NCI-H1930 (cell line): ENCODE measurements at regions not wholly inside any gene's neighbourhood (a gene's known extent, or its start where the extent isn't known, plus 50 kb on each side); places are given as distances from the start of the nearest gene placed in this dataset.

Experiments
- DNase-seq, 2 experiments: peaks; one replicate each; lab custom pipeline; 2025; lab: John Stamatoyannopoulos, UW

GRCh38 chr13:107743983-107744382 lies 471.4 kb downstream of the LIG4 start:
- no peak for DNase-seq

DNA sequence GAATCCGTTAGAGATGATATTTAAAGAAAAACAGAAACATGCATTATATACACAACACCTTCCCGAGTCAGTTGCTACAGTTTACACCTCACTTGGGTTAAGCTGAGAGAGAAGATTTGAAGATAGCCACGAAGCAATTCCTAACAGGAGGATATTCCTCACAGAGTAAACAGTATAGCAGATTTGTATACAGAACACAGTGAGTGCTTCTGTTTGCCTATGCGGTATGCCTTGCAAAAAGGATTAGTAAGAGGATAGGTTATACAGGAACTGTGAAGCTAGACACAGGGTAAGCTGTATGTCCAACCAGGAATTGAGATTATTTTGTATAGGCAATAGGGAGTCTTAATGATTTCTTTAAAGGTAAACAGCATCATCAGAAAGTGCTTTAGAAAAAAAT lies 471.8 kb downstream of the LIG4 start:
- DNase-seq, result no peak

GRCh38 chr13:107743100-107743499 lies 472.2 kb downstream of the LIG4 start:
- no peak for DNase-seq

DNA sequence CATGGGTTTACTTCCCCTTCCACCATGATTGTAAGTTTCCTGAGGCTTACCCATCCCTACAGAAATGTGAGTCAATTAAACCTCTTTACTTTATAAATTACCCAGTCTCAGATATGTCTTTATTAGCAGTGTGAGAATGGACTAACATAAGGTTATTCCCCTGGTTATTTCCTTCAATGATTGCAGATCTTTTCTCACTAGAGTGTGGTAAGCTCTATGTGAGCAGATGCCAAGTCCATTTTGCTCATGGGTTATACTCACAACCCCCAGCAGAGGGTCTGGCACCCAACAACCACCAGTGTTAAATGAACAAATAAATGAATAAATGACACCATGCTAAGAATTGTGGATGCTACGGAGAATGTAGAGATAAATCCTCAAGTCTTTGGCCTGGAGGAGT lies 472.8 kb downstream of the LIG4 start:
- DNase-seq, result no peak

- DNase-seq, result no peak
Measured at GRCh38 chr13:107738004-107738403, 477.3 kb downstream of the LIG4 start.

DNA sequence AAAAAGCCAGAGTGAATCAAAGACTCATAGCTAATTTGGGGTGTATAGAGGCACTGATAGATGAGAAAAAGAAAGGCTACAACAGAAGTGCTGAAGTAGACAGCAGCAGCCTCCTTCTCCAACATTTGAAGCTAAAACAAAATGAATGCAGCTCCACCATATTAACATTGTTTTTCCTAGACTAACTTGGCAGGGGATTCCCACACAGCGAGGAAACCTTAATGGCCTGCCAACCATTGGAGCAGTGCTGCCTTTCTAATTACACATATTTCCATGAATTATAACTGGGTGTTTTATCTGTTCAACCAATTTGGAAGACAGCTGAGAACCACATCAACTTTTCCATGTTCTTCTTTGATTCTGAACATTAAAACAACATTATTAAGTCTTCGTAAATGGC lies 478.6 kb downstream of the LIG4 start:
- DNase-seq, result no peak

DNA sequence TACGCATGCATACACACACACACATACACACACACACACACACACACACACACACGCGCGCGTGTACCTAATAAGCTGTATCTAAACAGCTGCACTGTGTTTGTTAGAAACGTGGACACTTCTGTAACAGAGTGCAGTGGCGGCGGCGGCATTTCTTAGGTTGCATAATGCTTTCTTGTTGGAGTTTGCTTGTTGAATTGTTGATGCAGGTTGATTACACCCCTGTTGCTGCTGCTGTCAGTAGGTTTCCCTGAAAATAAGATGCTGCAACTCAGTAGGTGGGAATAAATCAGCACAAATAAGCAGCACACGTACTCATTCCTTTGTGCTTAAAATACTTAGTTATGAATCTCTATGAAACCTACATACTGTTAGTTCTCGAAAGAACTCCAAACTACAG lies 479.2 kb downstream of the LIG4 start:
- no peak for DNase-seq

- no peak for DNase-seq
Measured at GRCh38 chr13:107734891-107735625, 480.3 kb downstream of the LIG4 start.

DNA sequence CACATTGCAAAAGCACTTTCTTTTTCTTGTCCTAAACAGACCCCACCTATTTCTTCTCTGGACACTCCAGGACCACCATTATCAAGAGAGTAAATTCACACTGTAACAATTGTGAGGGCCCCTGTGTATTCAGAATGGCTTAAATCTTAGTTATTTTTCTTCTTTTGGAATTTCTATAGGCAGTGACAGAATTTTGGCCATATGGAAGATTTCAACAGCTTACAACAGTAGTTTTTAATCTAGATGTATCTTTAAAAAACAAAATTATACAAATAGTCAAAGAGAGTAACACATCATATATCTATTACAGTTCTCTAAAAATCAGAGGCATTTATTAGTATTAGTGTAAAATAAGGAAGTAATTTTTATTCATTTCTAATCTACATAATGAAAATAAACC lies 482.1 kb downstream of the LIG4 start:
- no peak for DNase-seq

- no peak for DNase-seq
Measured at GRCh38 chr13:107730813-107731212, 484.5 kb downstream of the LIG4 start.

- DNase-seq, result no peak
Measured at GRCh38 chr13:107721125-107721869, 494.0 kb downstream of the LIG4 start.

- no peak for DNase-seq
Measured at GRCh38 chr13:107716741-107717140, 498.6 kb downstream of the LIG4 start.

DNA sequence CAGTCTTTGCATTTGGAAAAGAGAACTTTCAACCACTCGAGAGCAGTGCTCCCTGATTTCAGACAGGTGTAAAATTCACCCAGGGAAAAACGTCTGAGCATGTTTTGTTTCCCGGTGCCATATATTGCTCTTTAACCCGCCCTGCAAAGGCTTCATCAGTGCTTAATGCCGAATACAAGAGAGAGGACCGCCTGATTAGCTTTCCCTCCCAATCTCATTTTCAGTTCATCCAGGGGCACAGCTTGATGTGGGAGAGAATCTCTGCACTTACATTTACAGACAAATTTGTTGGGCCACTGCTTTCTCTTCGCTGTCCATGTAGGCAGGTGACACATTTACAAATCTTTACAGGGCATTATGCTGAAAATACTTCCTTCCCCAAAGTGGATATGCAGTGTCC lies 499.1 kb downstream of the LIG4 start:
- no peak for DNase-seq

DNA sequence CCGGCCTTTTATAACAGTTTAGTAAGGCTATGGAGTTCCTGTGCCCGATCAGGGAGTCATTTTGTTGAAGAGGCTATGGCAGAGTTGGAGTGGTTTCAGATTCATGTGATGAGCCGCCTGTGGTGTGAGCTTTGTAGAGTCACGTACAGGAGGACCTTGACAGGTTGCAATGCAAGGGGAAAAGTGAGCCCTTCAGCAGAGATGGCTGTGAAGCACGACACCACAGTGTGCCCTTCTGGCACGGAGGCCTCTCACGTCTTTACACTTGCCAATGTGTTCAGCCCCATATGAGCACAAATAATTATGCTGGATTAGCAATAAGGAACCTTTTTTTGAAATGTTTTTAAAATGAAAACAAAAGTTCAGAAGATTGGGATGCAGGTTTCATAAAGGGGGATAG lies 499.8 kb downstream of the LIG4 start:
- DNase-seq, result no peak

DNA sequence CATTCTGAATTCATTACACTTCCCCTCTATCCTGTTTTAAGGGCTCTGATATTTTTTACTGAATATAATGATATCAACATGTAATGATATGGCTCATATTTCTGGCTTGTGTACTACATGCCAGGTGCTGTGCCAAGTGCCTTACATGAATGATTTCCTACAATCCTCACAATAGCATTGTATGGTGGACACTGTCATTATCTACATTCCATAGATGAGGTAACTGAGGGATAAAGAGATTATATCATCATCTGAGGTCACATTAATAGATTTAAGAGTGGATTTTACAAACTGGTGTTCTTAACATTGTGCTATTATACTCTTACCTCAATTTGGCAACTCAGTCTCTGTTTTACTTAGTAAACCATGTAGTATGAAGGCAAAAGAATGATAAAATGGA lies 502.0 kb downstream of the LIG4 start:
- DNase-seq, result no peak

DNA sequence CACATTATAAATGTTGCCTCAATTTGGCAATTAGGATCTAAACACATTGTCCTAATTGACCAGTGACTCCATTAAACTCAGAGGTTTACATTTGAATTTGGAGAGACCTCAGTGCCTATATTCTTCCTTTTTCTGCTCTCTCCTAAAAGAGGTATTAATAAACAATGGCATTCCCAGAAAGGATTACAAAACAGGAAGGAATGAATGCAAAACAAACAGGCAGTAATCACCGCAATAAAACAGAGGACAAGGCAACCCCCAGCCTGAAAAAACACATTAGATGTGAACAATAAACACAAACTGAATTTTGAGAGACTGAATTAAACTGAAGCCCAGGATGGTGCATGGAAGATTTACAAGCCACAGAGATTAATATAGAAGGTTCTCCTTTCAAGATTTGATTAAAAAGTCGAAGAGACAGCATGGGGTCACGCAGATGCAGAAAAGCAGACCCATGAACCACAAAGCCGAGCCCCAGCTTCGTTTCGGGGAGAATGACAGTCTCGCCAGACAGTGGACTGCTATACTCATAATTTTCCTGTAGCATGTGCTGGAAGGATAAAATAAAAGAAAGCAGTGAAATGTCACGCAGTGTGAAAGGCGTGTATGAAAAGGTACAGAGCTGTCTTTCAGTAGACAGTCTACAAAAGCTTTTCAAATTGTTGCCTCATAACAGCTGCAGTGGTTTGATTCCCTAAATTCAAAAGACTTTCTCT lies 503.0 kb downstream of the LIG4 start:
- peak; percentile 79 to 84 for DNase-seq

- no peak for DNase-seq
Measured at GRCh38 chr13:107690181-107690580, 525.2 kb downstream of the LIG4 start.

GRCh38 chr13:107685876-107686275 lies 529.5 kb downstream of the LIG4 start:
- no peak for DNase-seq

DNA sequence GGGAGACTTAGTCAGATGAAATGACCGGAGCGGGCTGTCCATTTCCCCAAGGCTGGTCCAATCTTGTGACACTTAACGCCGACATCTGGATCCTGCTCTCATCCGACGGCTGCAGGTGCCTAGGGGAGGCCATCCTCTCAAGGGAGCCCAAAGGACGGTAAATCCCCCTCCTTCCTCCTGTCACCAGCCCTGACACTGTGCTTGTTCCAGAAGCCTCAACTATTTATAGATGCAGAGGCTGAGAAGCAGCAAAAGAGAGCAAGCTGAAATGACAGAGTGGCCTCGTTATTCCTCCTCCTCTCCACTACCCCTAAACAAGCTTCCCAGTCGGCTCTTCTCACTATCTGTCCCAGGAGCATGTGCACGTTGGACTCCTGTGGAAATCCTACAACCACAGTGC lies 533.7 kb downstream of the LIG4 start:
- DNase-seq, result no peak

- DNase-seq, result no peak
Measured at GRCh38 chr13:107680115-107680514, 535.2 kb downstream of the LIG4 start.

DNA sequence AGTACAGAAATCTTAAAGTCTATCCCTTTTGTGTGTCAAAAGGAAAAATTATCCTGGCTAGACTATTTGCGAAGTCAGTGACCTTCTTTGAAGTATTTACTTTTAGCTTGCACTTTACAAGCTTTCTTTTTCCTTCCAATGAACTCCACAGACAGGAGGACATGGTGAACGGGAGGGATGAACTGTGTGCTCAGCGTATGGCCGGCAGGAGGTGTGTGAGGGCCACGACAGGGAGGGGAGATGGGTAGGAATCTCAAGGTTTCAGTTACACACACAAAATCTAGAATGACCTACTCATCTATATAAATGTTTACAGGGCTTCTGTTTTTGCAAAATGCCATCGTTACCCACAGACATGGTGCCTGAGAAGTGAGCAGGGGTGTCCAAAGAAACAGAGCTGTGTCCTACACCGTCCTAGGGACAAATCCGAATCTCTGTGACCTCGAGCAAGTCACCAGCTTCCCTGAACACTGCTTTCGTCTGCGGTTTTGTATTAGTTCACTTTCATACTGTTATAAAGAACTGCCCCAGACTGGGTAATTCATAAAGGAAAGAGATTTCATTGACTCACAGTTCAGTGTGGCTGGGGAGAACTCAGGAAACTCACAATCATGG lies 537.2 kb downstream of the LIG4 start:
- DNase-seq, result no peak

DNA sequence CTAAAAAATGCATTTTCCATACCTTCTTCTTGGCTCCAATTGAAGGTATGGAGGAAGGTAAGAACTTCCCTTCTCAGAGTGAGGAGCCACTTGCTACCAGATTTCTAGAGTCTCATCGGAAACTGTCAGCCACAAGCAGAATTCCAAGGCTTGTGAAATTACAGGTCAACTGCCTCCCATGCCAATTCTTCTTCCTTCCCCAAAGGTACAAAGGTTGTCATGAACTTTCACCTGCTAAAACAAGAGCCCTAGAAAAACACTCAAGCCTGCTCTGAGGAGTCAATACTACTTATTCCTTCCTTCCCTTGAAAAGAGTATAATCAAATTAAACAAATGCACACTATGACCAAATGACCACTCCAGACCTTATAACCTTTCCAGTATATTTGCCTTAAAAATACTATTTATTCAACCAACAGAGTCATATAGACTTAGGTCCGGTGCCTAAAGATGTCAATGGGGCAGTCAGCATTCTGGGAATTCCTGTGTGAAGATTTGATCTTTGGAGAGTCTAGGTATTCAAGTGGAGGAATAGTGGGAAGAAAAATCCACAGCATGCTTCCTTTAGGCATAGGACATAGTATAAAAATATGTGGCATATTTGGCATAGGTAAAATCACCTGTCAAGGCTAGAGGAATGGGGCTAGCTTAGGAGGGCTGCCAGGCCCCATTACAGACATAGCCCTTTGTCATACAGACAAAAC lies 539.3 kb downstream of the LIG4 start:
- DNase-seq, result no peak
